GM21526 (cell line): ENCODE measurements at regions not wholly inside any gene's neighbourhood (a gene's known extent, or its start where the extent isn't known, plus 50 kb on each side); places are given as distances from the start of the nearest gene placed in this dataset.

Source experiments
- ATAC-seq: cut with Tn5 transposase; IDR thresholded peaks from one replicate; pipeline ENCODE4 v1.9.1; 2021; ENCODE audit warnings: moderate library complexity; ENCODE audit not compliant: unreplicated experiment, low FRiP score

DNA sequence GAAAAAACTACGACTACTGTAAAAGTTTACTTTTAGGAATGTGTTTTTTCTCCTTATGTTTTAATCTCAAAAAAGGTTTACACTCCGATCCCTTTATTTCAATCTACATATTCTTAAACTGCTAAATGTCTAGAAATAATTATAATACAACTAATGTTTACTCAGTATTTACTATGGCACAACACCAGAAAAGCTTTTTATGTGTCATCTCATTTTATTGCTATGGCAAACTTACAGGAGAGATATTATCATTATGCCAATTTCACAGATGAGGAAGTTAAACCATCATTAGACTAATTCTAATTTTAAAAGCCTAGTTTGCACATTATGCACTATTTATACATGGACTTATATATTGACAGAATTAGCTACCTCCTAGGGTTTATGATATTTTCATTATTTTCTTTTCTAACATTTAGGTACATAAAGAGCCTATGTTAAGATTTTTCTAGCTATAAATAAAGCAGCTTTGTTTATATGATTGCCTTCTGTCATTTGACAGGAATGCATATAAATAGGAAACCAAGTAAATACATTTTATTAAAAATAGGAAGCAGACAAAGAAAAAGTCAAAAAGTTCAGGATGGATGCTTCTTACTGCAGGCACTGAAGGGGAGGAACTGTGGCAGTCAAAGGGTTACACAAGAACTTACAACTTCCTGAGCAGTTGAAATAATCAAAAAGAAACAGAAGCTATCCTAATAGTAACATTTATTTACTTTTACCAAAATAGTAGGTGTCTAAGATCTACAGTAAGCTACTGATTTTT, 442.4 kb downstream of the LTN1 start:
- ATAC-seq = no peak

DNA sequence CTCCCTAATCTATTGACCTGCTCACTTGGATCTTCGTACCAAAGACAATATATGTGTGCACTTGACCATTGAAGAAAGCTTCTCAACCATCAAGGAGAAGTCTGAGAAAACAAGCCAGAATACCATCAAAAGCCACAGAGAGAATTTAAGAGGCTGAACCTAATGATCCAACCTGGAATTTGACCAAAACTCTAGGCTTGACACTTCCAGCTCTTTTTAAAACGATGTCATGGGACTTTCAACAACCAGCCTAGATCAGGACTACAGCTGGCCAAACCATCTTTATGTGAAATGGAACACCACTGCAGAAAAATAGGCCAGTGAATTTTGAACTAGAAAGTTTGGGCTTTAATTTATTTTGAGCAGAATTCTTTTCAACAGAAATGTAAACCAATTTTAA, 444.4 kb downstream of the LTN1 start:
- no peak for ATAC-seq

DNA sequence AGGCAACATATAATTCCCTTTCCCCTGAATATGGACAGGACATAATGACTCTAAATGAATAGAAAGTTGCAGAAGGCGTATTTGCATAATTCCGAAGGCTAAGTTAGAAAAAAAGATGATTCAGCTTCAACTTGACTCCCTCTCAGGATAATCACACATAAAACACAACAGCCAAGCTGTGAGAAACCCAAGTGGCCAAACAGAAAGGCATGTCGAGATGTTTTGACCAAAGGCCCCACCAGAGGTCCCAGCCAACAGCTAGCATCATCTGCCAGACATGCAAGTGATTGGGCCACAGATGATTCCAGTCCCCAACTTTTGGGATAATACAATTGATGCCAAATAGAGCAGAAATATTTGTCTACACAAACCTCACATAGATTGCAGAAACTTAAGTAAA, 444.9 kb downstream of the LTN1 start:
- no peak for ATAC-seq

DNA sequence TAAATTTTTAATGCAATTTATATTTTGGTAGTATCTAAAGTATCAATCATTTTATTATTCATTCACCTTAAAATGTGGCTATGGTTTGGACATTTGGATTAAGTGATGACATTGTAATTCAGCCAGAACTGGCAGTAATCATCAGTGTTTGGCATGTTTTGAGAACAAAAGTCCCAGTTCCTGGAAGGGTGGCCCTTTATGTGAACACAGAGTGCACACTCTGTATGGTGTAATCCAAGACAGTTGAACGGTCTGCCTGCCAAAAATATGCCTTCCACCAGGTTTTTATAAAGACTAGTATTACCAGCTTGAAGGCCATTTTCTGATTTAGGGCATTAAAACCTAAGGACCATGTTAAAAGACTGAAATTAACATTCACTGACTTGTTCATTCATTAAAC, 448.7 kb downstream of the LTN1 start:
- ATAC-seq = no peak

DNA sequence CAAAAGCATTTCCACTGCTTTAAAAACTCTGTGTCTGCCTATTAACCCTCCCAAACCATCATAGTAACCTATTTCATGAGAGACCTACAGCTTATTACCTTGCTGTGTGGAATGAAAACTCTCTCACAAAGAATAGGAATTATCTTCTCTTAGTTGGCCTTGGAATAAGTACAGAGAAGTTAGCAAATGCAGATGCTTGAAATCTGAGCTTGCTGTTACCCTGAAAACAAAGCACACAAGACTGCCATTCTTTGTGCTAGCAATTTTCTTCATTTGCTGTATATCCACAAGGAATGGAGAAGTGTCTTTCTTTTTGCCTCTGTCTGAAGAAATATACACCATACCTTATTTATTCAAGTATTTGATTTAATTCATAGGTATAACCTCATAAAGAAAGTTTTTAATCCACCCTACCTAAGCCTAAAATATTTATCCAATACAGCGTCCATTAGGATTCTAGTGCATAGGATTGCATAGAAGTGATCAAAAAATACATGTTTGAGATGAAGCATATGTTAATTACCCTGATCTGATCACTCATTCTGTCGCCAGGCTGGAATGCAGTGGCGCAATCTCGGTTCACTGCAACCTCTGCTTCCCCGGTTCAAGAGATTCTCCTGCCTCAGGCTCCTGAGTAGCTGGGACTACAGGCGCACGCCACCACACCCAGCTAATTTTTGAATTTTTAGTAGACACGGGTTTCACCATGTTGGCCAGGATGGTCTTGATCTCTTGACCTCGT, 451.1 kb downstream of the LTN1 start:
- ATAC-seq = no peak

DNA sequence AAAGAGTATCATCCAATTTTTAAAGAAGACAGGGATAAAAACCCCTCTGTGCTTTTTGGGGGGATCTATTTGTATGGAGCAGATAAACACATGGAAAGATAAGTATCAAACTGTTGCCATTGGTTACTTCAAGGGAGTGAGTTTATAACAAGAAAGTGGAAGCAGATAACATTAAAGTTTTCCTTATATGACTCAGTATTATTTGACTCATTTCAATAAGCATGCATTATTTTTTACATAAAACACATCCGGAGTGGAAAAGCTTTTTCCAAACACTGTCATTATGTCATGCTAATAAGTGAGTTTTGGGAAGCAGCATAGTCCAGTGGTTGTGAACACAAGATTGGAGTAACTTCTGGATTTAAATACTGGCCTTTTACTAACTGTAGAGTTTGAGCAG, 452.2 kb downstream of the LTN1 start:
- no peak for ATAC-seq

DNA sequence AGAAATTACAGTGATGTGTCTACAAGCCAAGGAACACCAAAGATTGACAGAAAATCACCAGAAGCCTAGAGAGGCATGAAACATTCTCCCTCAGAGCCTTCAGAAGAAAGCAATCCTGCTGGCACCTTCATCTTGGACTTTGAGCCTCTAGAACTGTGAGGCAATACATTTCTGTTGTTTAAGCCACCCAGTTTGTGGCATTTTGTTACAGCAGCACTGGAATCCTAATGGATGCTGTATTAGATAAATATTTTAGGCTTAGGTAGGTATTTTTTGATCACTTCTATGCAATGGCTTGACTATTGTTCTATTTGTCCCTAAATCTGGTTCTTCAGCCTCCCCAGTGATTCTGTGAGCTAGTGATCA, 453.1 kb downstream of the LTN1 start:
- ATAC-seq = no peak

DNA sequence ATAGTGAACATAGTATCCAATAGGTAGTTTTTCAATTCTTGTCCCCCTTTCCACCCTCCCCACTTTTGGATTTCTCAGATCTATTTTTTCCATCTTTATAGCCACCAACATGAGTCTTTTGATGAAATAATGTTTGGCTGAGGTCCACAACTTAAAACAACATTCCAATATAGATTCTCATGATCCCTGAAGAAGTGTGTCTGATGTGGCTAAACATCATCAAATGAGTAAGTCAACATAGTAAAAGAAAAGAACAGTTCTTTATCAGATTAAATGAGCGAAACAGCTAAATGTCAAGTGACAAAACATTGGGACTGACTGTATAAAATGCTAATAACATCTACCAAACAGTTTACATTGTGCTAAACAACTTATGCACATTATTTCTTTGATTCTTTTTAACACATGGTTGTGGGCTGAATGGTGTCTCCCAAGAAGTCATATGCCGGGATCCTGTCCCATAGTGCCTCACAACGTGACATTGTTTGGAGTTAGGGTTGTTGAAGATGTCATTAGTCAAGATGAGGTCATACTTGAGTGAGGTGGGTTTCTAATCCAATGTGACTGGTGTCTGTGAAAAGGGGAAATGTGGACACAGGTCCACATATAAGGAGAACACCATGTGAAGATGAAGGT, 453.6 kb downstream of the LTN1 start:
- ATAC-seq = no peak

DNA sequence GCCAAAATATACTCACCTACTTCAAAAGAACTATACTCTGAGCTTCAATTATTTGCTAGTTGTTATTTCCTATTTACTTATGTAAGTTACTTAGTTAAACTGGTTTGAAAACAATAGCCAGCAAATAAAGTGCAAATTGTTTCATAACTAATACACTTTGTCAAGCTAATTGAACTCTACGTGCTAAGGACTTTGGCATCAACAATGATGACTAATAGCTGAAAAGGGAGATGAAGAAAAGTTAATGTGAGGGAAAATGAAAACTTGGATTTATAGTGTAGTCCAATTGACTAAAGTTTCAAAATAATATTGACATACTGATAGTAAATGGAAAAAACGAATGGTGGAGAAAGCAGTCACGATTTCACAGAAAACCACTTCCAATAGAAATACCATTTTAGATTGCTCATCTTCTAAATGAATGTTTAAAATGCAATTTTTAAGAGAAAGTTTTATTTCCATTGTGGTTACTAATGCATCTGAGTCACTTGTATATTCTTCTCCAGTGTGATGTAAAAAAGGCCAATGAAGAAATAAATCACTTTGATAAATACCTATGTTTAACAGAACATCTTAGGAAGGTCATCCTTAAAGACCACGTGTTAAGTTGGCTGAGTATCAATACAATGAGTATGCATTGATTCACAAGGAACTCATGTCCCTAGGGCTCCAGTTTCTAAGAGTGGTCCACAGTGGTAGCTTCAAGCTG, 455.2 kb downstream of the LTN1 start:
- ATAC-seq = no peak

DNA sequence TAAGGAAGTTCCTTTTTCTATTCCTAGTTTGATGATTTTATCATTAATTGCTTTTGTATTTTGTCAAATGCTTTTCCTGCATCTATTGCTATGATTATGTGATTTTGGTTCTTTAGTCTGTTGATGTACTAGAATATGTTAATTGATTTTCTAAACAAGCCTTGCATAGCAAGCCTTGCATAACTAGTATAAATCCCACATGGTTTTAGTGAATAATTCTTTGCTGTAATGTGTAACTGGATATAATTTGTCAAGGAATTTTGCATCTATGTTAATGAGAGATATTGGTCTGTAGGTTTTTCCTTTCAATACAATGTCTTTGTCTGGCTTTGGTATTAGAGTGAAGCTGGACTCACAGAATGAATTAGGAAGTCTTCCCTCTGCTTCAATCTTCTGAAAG, 460.2 kb downstream of the LTN1 start:
- ATAC-seq = no peak

DNA sequence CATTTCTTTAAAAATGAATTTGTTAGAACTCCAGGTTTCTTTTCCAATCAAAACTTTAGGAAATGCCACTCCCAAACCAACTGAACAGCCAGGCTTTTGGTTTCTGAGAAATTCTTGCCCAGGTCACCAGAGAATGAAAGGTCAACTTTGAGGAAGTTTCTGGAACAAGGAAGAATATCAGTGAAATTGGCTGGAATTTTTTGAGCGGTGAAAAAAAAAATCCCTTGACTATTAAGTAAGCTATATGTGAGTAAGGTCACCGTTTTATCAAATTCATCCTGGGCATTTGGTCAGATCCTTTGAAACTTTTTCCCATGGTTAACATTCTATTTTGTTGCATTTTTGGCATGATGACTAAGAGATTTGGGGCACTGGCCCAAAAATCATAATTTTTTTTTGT, 469.3 kb downstream of the LTN1 start:
- no peak for ATAC-seq

DNA sequence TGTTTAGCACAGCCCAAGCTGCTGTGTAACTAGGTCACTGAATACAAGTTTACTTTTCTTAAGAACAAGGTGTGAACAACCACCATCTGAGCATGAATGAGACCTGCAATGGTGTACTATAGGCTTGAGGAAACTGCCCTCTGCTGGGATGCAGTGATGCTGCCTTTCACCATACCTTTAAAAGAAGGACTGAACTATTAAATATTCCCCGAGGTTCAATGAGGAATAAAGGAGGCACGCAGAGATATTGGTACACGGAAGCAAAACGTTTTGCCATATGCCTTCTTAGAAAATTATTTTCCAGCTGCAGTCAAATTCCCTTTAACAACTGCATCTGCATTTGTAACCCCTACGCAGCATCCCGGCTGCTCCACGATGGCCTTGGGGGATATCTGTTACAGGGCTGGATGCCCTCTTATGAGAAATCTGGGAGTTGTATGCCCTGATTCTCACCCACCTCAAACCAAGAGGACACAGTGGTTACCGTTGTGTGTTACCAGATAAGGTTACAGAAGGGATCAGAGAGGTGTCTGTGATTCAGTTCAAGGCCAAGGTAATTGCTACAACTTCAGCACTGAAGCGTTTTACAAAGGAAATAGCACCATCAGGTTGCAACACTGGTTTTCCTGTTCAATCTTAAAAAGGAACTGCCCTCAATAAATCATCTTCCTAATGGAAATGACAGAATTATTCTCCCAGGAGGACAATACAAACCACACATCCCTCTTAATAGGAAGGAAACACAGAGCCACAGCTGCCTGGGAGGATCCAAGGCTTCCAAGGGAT, 470.5 kb downstream of the LTN1 start:
- ATAC-seq = no peak

DNA sequence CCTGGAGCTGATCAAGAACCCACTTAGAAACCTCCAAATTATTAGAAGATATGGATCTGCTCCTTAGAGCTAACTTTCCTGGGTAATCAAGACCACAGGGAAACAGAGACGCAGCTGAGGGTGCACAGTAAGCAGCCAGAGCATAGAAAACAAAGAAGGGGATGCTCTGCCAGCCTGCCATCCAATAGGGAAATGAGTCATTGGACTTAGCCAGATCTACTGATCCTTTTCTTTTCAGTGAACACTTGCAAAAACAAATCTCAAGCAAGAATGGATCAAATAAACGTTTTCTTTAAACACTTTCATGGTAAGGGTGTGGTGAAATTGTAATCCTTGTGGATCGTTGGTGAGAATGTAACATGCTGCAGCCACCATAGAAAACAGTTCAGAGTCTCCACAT, 474.0 kb downstream of the LTN1 start:
- ATAC-seq = no peak

DNA sequence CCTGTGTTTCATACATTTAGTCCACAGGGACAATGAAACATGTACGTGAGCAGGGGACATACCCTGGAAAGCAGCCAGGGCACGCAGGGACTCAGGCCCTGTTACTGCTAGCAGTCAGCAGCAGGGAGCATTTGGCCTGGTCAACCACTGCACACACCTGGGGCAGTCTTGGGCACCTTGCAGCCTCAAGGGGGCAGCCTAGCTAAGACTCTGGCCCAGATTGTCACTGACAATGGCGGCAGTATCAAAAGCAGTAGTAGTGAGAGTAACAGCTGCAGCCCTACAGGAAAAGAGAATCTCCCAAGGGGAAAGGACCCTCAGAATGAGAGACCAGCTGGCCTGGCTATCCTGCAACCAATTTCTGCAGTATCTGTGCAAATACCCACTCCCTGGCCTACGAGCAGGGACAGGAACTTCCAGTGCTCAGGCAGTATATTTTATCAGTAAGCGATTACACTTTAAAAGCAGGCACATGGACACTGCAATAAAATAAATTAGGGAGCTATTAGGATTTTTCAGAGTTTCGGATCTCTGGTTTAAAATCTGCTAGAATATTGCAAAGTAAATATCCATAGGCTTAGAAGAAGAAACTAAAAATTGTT, 475.6 kb downstream of the LTN1 start:
- ATAC-seq = peak; percentile 96

DNA sequence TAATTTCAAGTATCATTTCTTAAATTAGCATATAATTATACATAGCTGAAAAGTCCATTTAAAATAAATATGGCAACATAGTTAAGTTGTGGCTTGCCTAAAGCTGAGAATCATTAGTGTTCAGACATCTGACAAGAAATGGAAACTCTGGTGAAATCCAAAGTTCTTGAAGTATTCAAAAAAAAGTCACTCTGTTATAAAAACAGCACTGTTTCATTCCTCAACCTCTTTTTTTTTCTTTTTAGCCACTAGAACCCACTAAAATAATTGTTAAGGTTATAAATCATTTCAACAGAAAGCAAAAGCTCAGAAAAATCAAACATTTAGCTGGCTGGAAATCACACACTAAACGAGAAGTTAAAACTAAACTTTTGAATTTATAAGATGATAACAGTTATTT, 476.7 kb downstream of the LTN1 start:
- no peak for ATAC-seq

DNA sequence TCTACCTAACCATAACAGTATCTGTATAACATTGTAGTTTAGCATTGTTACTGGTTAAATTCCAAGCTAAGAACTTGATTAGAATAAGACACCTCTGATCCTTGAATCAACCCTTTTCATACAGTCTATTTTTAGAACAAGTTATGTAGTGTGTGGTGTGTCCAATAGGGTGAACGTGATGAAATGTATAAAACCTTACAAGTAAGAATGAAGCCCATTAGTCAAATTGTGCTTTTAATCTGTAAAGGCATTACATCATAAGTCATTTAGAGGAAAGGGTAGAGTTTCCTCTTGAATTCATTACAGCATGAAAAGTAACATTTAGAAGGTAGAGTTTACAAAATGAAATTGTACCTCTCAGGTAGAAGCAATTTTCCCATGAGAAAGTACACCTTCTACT, 479.2 kb downstream of the LTN1 start:
- ATAC-seq = no peak

DNA sequence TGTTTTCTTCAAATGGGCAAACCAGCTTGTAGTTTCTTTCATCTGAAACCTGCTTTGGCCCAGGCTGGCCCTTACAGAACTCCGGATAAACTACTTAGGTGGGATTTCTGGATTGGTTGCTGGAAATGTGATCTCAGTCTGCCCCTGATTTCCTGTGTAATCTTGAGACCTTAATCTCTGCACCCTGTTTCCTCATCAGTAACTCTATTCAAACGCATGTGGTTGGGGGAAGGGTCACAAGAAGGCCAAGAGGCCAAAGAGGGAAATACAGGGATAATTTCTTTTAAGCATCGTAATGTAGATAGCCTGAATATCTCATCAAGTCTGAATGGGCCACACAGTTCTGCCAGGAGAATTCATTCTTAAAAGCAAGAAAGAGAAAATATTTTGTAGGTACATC, 483.6 kb downstream of the LTN1 start:
- ATAC-seq = no peak

DNA sequence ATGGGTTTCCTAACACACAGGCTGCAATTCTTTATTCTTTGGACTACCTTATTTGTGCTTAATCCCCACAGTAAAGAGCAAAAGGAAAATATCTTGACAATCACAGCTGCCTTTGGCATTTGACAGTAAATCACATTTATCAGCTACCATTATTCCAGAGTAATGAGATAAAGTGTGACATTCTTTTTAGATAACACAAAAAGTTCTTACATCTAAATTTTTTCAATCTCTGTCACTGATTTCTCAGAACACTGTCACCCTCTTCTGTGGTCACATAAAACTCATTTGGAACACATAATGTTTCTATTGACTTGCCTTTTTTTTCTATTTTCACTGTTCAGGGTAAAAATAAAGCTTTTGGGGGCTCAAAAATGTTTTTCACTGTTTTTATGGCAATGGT, 484.6 kb downstream of the LTN1 start:
- no peak for ATAC-seq

DNA sequence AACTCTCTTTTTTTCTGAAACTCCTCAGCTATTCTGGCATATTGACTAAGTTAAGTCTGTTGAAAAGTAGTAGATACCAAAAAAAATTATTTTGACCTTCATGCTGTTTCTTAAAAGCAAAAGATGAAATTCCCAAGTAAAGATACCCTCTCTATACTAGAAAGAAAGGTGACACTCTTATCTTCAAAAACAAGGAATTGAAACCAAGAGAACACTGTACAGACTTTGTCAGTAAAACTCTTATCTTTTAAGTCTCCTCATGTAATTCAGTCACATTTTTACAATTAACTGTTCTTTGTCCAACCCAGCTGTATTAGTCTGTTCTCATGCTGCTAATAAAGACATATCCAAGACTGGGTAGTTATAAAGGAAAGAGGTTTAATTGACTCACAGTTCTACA, 496.2 kb downstream of the LTN1 start:
- no peak for ATAC-seq

DNA sequence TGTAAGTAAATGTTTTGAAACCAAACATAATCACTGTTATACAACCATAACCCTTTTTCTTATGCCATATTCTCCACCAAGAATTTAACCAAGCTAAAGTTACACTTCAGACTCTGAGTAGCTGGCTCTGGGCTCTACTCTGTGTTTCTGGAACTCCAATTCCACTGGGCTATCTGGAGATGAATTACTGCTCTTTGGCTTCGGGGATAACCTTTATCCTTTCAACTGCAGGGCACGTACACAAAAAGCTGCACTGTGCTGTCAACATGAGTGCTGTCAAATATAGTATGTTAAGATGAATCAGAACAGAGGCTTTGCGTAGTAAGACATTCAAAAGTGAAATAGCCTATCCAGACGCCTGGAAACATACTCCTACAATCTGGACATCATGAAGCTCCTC, 500.6 kb downstream of the LTN1 start:
- no peak for ATAC-seq
